A549 (cell line): ENCODE measurements at regions not wholly inside any gene's neighbourhood (a gene's known extent, or its start where the extent isn't known, plus 50 kb on each side); places are given as distances from the start of the nearest gene placed in this dataset.

Experiments used
- ATAC-seq, 2 experiments: fragments of 200-7000 bp in 1 of 2; fragments of >200 bp in 1 of 2; cut with Nextera tagmentation in 1 of 2; cut with Tn5 transposase in 1 of 2; 3 replicates each; pipeline versions ENCODE4 v1.8.0 to v1.9.1; 2018 to 2020; ENCODE audit warnings: mild to moderate bottlenecking in 1 of 2, moderate library complexity in 1 of 2
- CTCF ChIA-PET: fragments of 300-600 bp; sonication (Branson Sonifier 250); formaldehyde crosslinking; extraction: SDS; loops from one replicate; lab custom pipeline; 2021; ENCODE audit warnings: antibody characterized with exemption, inconsistent platforms; lab: Yijun Ruan, JAX
- POLR2A ChIA-PET: fragments of 350-600 bp; formaldehyde crosslinking; extraction: SDS; loops from one replicate; lab custom pipeline; 2021; ENCODE audit warnings: antibody characterized with exemption, inconsistent platforms; lab: Yijun Ruan, JAX
- DNase-seq, 2 experiments: peaks; one replicate each; pipeline versions ENCODE4 v3.0.0 to v3.0.0-alpha.2; 2011 to 2016; ENCODE audit warnings: low read depth in 1 of 2, low spot score in 1 of 2
- FAIRE-seq: peaks from 2 replicates; lab custom pipeline; 2011; peaks lifted over from hg19 to GRCh38; lab: Jason Lieb, UNC
- H3K27ac ChIP-seq, 2 experiments: fragments of >200 bp; sonication (Bioruptor Twin); formaldehyde crosslinking; 3 replicates each; pipeline ENCODE4 v1.5.1; 2016 to 2017
- H3K4me1 ChIP-seq: fragments of >200 bp; sonication (Bioruptor Twin); formaldehyde crosslinking; 3 replicates; pipeline ENCODE4 v1.6.1; 2016
- H3K4me2 ChIP-seq: fragments of >200 bp; sonication (Bioruptor Twin); formaldehyde crosslinking; 3 replicates; pipeline ENCODE4 v1.6.1; 2016
- H3K4me3 ChIP-seq: fragments of >200 bp; sonication (Bioruptor Twin); formaldehyde crosslinking; 3 replicates; pipeline ENCODE4 v1.5.1; 2016
- H3K9me3 ChIP-seq: fragments of >200 bp; sonication (Bioruptor Twin); formaldehyde crosslinking; 3 replicates; pipeline ENCODE4 v1.6.1; 2016
- ATOH8 ChIP-seq: fragments of 250-450 bp; sonication (Bioruptor Pico); IDR thresholded peaks from 2 replicates; pipeline ENCODE4 v1.5.0; 2020; ENCODE audit warnings: low read depth, mild to moderate bottlenecking, moderate library complexity
- CEBPB ChIP-seq, 2 experiments: fragments of >200 bp in 1 of 2; sonication (Bioruptor Twin) in 1 of 2; formaldehyde crosslinking in 1 of 2; IDR thresholded peaks; 2 replicates each; pipeline ENCODE4 v1.6.1; 2012 to 2016
- CHD4 ChIP-seq: fragments of 200-600 bp; sonication (generic); IDR thresholded peaks from 2 replicates; pipeline ENCODE4 v1.6.1; 2016; ENCODE audit warnings: antibody characterized with exemption, mild to moderate bottlenecking, borderline replicate concordance
- E2F6 ChIP-seq: IDR thresholded peaks from 2 replicates; pipeline ENCODE4 v1.6.1; 2012; ENCODE audit warnings: low read depth, borderline replicate concordance
- ELK1 ChIP-seq: fragments of 150-350 bp; IDR thresholded peaks from 2 replicates; pipeline ENCODE4 v1.6.1; 2014; ENCODE audit warnings: low read depth, mild to moderate bottlenecking, low read length
- ESRRA ChIP-seq: fragments of 150-350 bp; IDR thresholded peaks from 2 replicates; pipeline ENCODE4 v1.6.1; 2014; ENCODE audit warnings: mild to moderate bottlenecking, low read length, borderline replicate concordance
- FOSL2 ChIP-seq, 2 experiments: fragments of 450-650 bp in 1 of 2; fragments of >200 bp in 1 of 2; sonication (Bioruptor Twin) in 1 of 2; formaldehyde crosslinking; IDR thresholded peaks; 2 replicates each; pipeline versions ENCODE4 v1.5.0 to v1.6.1; 2016 to 2020; ENCODE audit warnings: mild to moderate bottlenecking in 1 of 2, moderate library complexity in 1 of 2
- FOXS1 ChIP-seq: fragments of 250-450 bp; sonication (Bioruptor Pico); IDR thresholded peaks from 2 replicates; pipeline ENCODE4 v1.5.0; 2020; ENCODE audit warnings: mild to moderate bottlenecking, moderate library complexity
- HDAC2 ChIP-seq: fragments of 200-600 bp; sonication (generic); IDR thresholded peaks from 2 replicates; pipeline ENCODE4 v1.6.1; 2016
- HEYL ChIP-seq: fragments of 250-450 bp; sonication (Bioruptor Pico); IDR thresholded peaks from 2 replicates; pipeline ENCODE4 v1.8.0; 2021; ENCODE audit warnings: mild to moderate bottlenecking, moderate library complexity
- HMGXB4 ChIP-seq: fragments of 250-450 bp; sonication (Bioruptor Pico); IDR thresholded peaks from 2 replicates; pipeline ENCODE4 v1.5.0; 2021; ENCODE audit warnings: mild to moderate bottlenecking, moderate library complexity, borderline replicate concordance
- HOXB13 ChIP-seq: fragments of 250-450 bp; sonication (Bioruptor Pico); IDR thresholded peaks from 2 replicates; pipeline ENCODE4 v1.5.0; 2020; ENCODE audit warnings: low read depth, mild to moderate bottlenecking, moderate library complexity
- HOXB5 ChIP-seq: fragments of 250-450 bp; sonication (Bioruptor Pico); IDR thresholded peaks from 2 replicates; pipeline ENCODE4 v1.5.0; 2020; ENCODE audit warnings: mild to moderate bottlenecking, moderate library complexity
- JUN ChIP-seq, 2 experiments: fragments of >200 bp; sonication (Bioruptor Twin); formaldehyde crosslinking; IDR thresholded peaks; 2 replicates in 1 of 2; 3 replicates in 1 of 2; pipeline ENCODE4 v1.6.1; 2016 to 2017
- KDM1A ChIP-seq: fragments of 200-600 bp; sonication (generic); IDR thresholded peaks from 2 replicates; pipeline ENCODE4 v1.6.1; 2016; ENCODE audit warnings: low read depth, mild to moderate bottlenecking
- KDM5A ChIP-seq: fragments of 200-600 bp; sonication (generic); IDR thresholded peaks from 2 replicates; pipeline ENCODE4 v1.6.1; 2016; ENCODE audit warnings: antibody characterized with exemption, mild to moderate bottlenecking
- MAX ChIP-seq: IDR thresholded peaks from 2 replicates; pipeline ENCODE4 v1.6.1; 2012
- NR3C1 ChIP-seq: fragments of >200 bp; sonication (Bioruptor Twin); formaldehyde crosslinking; IDR thresholded peaks from 3 replicates; pipeline ENCODE4 v1.6.1; 2017
- PHF8 ChIP-seq: fragments of 200-600 bp; sonication (generic); IDR thresholded peaks from 2 replicates; pipeline ENCODE4 v1.6.1; 2016; ENCODE audit warnings: low read depth, mild to moderate bottlenecking, antibody characterized with exemption, moderate library complexity, borderline replicate concordance
- POLR2A ChIP-seq: IDR thresholded peaks from 2 replicates; pipeline ENCODE4 v1.6.1; 2012; ENCODE audit warnings: mild to moderate bottlenecking, low read length
- RAD21 ChIP-seq, 2 experiments: fragments of >200 bp in 1 of 2; sonication (Bioruptor Twin) in 1 of 2; formaldehyde crosslinking in 1 of 2; IDR thresholded peaks in 1 of 2; conservative IDR thresholded peaks in 1 of 2; 2 replicates in 1 of 2; 3 replicates in 1 of 2; pipeline ENCODE4 v1.6.1; 2012 to 2018; ENCODE audit warnings: inconsistent platforms in 1 of 2
- RCOR1 ChIP-seq: fragments of 150-350 bp; IDR thresholded peaks from 2 replicates; pipeline ENCODE4 v1.6.1; 2014; ENCODE audit warnings: antibody characterized with exemption, low read length, low read depth
- RFX5 ChIP-seq: fragments of 450-650 bp; IDR thresholded peaks from 2 replicates; pipeline ENCODE4 v1.7.1; 2014; ENCODE audit warnings: antibody characterized with exemption, mild to moderate bottlenecking, moderate library complexity
- SMC3 ChIP-seq: fragments of >200 bp; sonication (Bioruptor Twin); formaldehyde crosslinking; IDR thresholded peaks from 3 replicates; pipeline ENCODE4 v1.6.1; 2018; ENCODE audit warnings: inconsistent platforms
- USF2 ChIP-seq: fragments of 450-650 bp; IDR thresholded peaks from 2 replicates; pipeline ENCODE4 v1.6.1; 2014; ENCODE audit warnings: antibody characterized with exemption
- ZNF302 ChIP-seq: fragments of 250-450 bp; sonication (Bioruptor Pico); IDR thresholded peaks from 2 replicates; pipeline ENCODE4 v1.9.0; 2021; ENCODE audit warnings: inconsistent platforms, mild to moderate bottlenecking, moderate library complexity
- ZSCAN20 ChIP-seq: fragments of 250-450 bp; sonication (Bioruptor Pico); IDR thresholded peaks from 2 replicates; pipeline ENCODE4 v1.8.0; 2022; ENCODE audit warnings: mild to moderate bottlenecking, moderate library complexity
- WGBS: methylation state at CpG from one replicate; pipeline ENCODE4 v1.1.6; 2017; ENCODE audit errors: missing lambda C conversion rate; 5-methylcytosine and 5-hydroxymethylcytosine counted together

GRCh38 chr2:138902239-138902871, 122.2 kb upstream of the NXPH2 start:
- Histone ChIP-seq H3K4me2 (no peak overlapping the region), H3K4me1 (no peaks in the 10 kb centered on the region), H3K27ac (no peak overlapping the region), H3K4me3 (no peak overlapping the region), H3K9me3 (no peaks in the 10 kb centered on the region)
- 76% methylated on average over 12 of the region's 29 CpGs for WGBS
- no peak for FAIRE-seq
- ChIA-PET POLR2A (no interaction called here), CTCF (no interaction called here)
- no peak for TF ChIP-seq POLR2A
- no peak for TF ChIP-seq USF2
- TF ChIP-seq HDAC2, result no peak
- TF ChIP-seq ZSCAN20, result no peak
- TF ChIP-seq FOSL2 (IDR thresholded peaks at IDR 0.05), result no peak
- TF ChIP-seq FOSL2 (CRISPR knock-in tag; IDR thresholded peaks at IDR 0.05), result no peak
- TF ChIP-seq ATOH8, result no peak
- no peak for TF ChIP-seq RAD21 (conservative IDR thresholded peaks at IDR 0.05 in 1 of 2, IDR thresholded peaks at IDR 0.05 in 1 of 2)
- no peak for TF ChIP-seq NR3C1
- TF ChIP-seq E2F6, result no peak
- TF ChIP-seq HOXB13 (CRISPR knock-in tag), result no peak
- no peak for TF ChIP-seq ZNF302
- no peak for TF ChIP-seq HEYL (CRISPR knock-in tag)
- TF ChIP-seq FOXS1 (CRISPR knock-in tag), result no peak
- TF ChIP-seq ESRRA, result no peak
- TF ChIP-seq PHF8, result no peak
- TF ChIP-seq KDM5A, result no peak
- TF ChIP-seq MAX, result no peak
- no peak for TF ChIP-seq SMC3
- TF ChIP-seq JUN (IDR thresholded peaks at IDR 0.05), result no peak
- no peak for DNase-seq
- ATAC-seq, result no peak

GRCh38 chr2:138901530-138901929, 121.3 kb upstream of the NXPH2 start:
- H3K4me1 ChIP-seq, result no peaks in the 10 kb centered on the region
- WGBS, result 52% methylated on average over 7 of the region's 11 CpGs
- no peak for TF ChIP-seq KDM1A
- no peak for TF ChIP-seq RFX5
- no peak for TF ChIP-seq CEBPB (IDR thresholded peaks at IDR 0.05)
- TF ChIP-seq ELK1, result no peak
- no peak for TF ChIP-seq FOSL2 (IDR thresholded peaks at IDR 0.05)
- no peak for TF ChIP-seq FOSL2 (CRISPR knock-in tag; IDR thresholded peaks at IDR 0.05)
- TF ChIP-seq RCOR1, result no peak
- TF ChIP-seq HOXB5 (CRISPR knock-in tag), result no peak
- no peak for TF ChIP-seq HOXB13 (CRISPR knock-in tag)
- no peak for TF ChIP-seq HMGXB4
- no peak for TF ChIP-seq CHD4
- ATAC-seq, result no peak; a peak in 1 of 6 replicates
- no peak for FAIRE-seq
- H3K9me3 ChIP-seq, result no peaks in the 10 kb centered on the region
- DNase-seq, result no peak
- no peak overlapping the region for H3K4me3 ChIP-seq
- no peak overlapping the region for H3K4me2 ChIP-seq
- POLR2A ChIA-PET, result no interaction called here
- CTCF ChIA-PET, result no interaction called here
- no peak overlapping the region for H3K27ac ChIP-seq
